Right atrium auricular region (tissue), 2 donors: ENCODE measurements at regions not wholly inside any gene's neighbourhood (a gene's known extent, or its start where the extent isn't known, plus 50 kb on each side); places are given as distances from the start of the nearest gene placed in this dataset.
"Not testable (repeated sequence)": the region's sequence is repeated elsewhere in the genome, so short reads cannot be mapped to it uniquely, and the experiment has no call there.

ENCODE experiments used
- DNase-seq: peaks from one replicate; pipeline ENCODE4 v3.0.0-alpha.2; 2019; ENCODE audit warnings: low spot score
- H3K27ac ChIP-seq, 2 donors: fragments of 200-600 bp; sonication (generic); 1 replicate in 1 of 2; 2 replicates in 1 of 2; pipeline ENCODE4 v1.5.1; 2016 to 2019
- H3K27me3 ChIP-seq, 2 donors: fragments of 200-600 bp; sonication (generic); one replicate each; pipeline versions ENCODE4 v1.5.1 to v1.6.0; 2017 to 2019
- H3K36me3 ChIP-seq: fragments of 200-600 bp; sonication (generic); one replicate; pipeline ENCODE4 v1.5.1; 2016
- H3K4me1 ChIP-seq, 2 donors: fragments of 200-600 bp; sonication (generic); one replicate each; pipeline versions ENCODE4 v1.5.1 to v1.6.0; 2017 to 2019
- H3K4me3 ChIP-seq, 2 donors: fragments of 200-600 bp; sonication (generic); 1 replicate in 1 of 2; 2 replicates in 1 of 2; pipeline ENCODE4 v1.5.1; 2017 to 2019; ENCODE audit warnings: mild to moderate bottlenecking in 1 of 2, moderate library complexity in 1 of 2
- H3K9me3 ChIP-seq, 2 donors: fragments of 200-600 bp; sonication (generic); one replicate each; pipeline ENCODE4 v1.5.1; 2019
- CTCF ChIP-seq, 2 donors: fragments of 200-600 bp; sonication (generic); IDR thresholded peaks; one replicate each; pipeline ENCODE4 v1.5.1; 2019; ENCODE audit warnings: antibody characterized with exemption in 2 of 2

- Histone ChIP-seq H3K4me3 (no peak overlapping the region), H3K36me3 (no peaks in the 10 kb centered on the region), H3K27me3 (no peaks in the 10 kb centered on the region), H3K4me1 (no peaks in the 10 kb centered on the region), H3K27ac (no peak overlapping the region), H3K9me3 (no peaks in the 10 kb centered on the region)
- no peak for TF ChIP-seq CTCF (IDR thresholded peaks at IDR 0.05)
- DNase-seq: no peak
These were observed 196.4 kb upstream of the KIF2B start for GRCh38 chr17:53626286-53626685.

- Histone ChIP-seq H3K27me3 (no peaks in the 10 kb centered on the region), H3K4me1 (no peaks in the 10 kb centered on the region), H3K4me3 (no peak overlapping the region), H3K36me3 (no peaks in the 10 kb centered on the region), H3K9me3 (no peaks in the 10 kb centered on the region), H3K27ac (no peak overlapping the region)
- TF ChIP-seq CTCF (IDR thresholded peaks at IDR 0.05): no peak
- DNase-seq: no peak
These were observed 203.7 kb upstream of the KIF2B start for GRCh38 chr17:53619025-53619424.

- H3K36me3 ChIP-seq, H3K9me3 ChIP-seq, DNase-seq, H3K4me1 ChIP-seq, H3K27me3 ChIP-seq, H3K27ac ChIP-seq, H3K4me3 ChIP-seq: not testable (repeated sequence)
These were observed 214.5 kb upstream of the KIF2B start for GRCh38 chr17:53608208-53608607.

GRCh38 chr17:53607475-53607874 lies 215.3 kb upstream of the KIF2B start:
- DNase-seq: no peak
- H3K4me3 ChIP-seq: no peak overlapping the region

GRCh38 chr17:53588317-53588716 lies 234.4 kb upstream of the KIF2B start:
- DNase-seq: no peak
- H3K27ac ChIP-seq: no peak overlapping the region
- H3K9me3 ChIP-seq: no peaks in the 10 kb centered on the region
- no peak overlapping the region for H3K4me3 ChIP-seq
- no peaks in the 10 kb centered on the region for H3K27me3 ChIP-seq
- H3K4me1 ChIP-seq: no peaks in the 10 kb centered on the region
- no peaks in the 10 kb centered on the region for H3K36me3 ChIP-seq
- TF ChIP-seq CTCF (IDR thresholded peaks at IDR 0.05): no peak

More at GRCh38 chr17:53607475-53607874, 215.3 kb upstream of the KIF2B start:
- Histone ChIP-seq H3K27me3 (no peaks in the 10 kb centered on the region), H3K27ac (no peak overlapping the region), H3K4me1 (no peaks in the 10 kb centered on the region), H3K9me3 (no peaks in the 10 kb centered on the region), H3K36me3 (no peaks in the 10 kb centered on the region)
- TF ChIP-seq CTCF (IDR thresholded peaks at IDR 0.05): no peak

- no peaks in the 10 kb centered on the region for H3K9me3 ChIP-seq
- no peaks in the 10 kb centered on the region for H3K4me1 ChIP-seq
- H3K27ac ChIP-seq: no peak overlapping the region
- no peaks in the 10 kb centered on the region for H3K36me3 ChIP-seq
- H3K4me3 ChIP-seq: no peak overlapping the region
- no peak for DNase-seq
- no peak for TF ChIP-seq CTCF (IDR thresholded peaks at IDR 0.05)
- H3K27me3 ChIP-seq: no peaks in the 10 kb centered on the region
These were observed 248.7 kb upstream of the KIF2B start for GRCh38 chr17:53574038-53574437.
